HG03575 (cell line): ENCODE measurements at regions not wholly inside any gene's neighbourhood (a gene's known extent, or its start where the extent isn't known, plus 50 kb on each side); places are given as distances from the start of the nearest gene placed in this dataset.

Experiments used
- ATAC-seq: cut with Tn5 transposase; IDR thresholded peaks from one replicate; pipeline ENCODE4 v1.9.1; 2021; ENCODE audit not compliant: unreplicated experiment, insufficient number of reproducible peaks, low FRiP score; ENCODE audit errors: extremely low read depth

- ATAC-seq, result no peak
These were observed 79.2 kb upstream of the PHACTR2 start for GRCh38 chr6:143598466-143599080.

GRCh38 chr6:143596866-143597265 is 80.9 kb upstream of the PHACTR2 start:
- no peak for ATAC-seq

- ATAC-seq, result no peak
These were observed 82.3 kb upstream of the PHACTR2 start for GRCh38 chr6:143595251-143596036.

GRCh38 chr6:143594647-143595046 is 83.1 kb upstream of the PHACTR2 start:
- ATAC-seq, result no peak

- no peak for ATAC-seq
These were observed 80.8 kb upstream of the FUCA2 start for GRCh38 chr6:143592335-143592734.

GRCh38 chr6:143591441-143591840 is 79.9 kb upstream of the FUCA2 start:
- no peak for ATAC-seq

GRCh38 chr6:143589162-143589561 is 77.6 kb upstream of the FUCA2 start:
- no peak for ATAC-seq

GRCh38 chr6:143586557-143586956 is 75.0 kb upstream of the FUCA2 start:
- ATAC-seq, result no peak

- ATAC-seq, result no peak
These were observed 74.2 kb upstream of the FUCA2 start for GRCh38 chr6:143585716-143586115.

GRCh38 chr6:143585241-143585640 is 73.7 kb upstream of the FUCA2 start:
- ATAC-seq, result no peak

GRCh38 chr6:143583542-143584327 is 72.2 kb upstream of the FUCA2 start:
- ATAC-seq, result no peak

- ATAC-seq, result no peak
These were observed 70.4 kb upstream of the FUCA2 start for GRCh38 chr6:143581835-143582480.

- no peak for ATAC-seq
These were observed 68.2 kb upstream of the FUCA2 start for GRCh38 chr6:143579703-143580102.

GRCh38 chr6:143578054-143578453 is 66.5 kb upstream of the FUCA2 start:
- ATAC-seq, result no peak

- ATAC-seq, result no peak
These were observed 64.4 kb upstream of the FUCA2 start for GRCh38 chr6:143575901-143576426.

- ATAC-seq, result peak; percentile 50
These were observed 63.9 kb upstream of the FUCA2 start for GRCh38 chr6:143575440-143575839.

GRCh38 chr6:143570147-143570853 is 58.8 kb upstream of the FUCA2 start:
- no peak for ATAC-seq

GRCh38 chr6:143569040-143569439 is 57.5 kb upstream of the FUCA2 start:
- no peak for ATAC-seq
